ENCODE measurements at regions not wholly inside any gene's neighbourhood (a gene's known extent, or its start where the extent isn't known, plus 50 kb on each side); places are given as distances from the start of the nearest gene placed in this dataset.

GRCh38 chr7:17015598-17016031 is 133.8 kb upstream of the AGR3 start:
- TF ChIP-seq PRDM15 (CRISPR knock-in tag; IDR thresholded peaks at IDR 0.05) (no peak), ZNF592 (IDR thresholded peaks at IDR 0.05) (no peak), RAD21 (IDR thresholded peaks at IDR 0.05; ENCODE audit: insufficient read depth, low read depth, low read length) (no peak), YY1 (IDR thresholded peaks at IDR 0.05; ENCODE audit: low read depth, low read length) (no peak), HDGF (IDR thresholded peaks at IDR 0.05) (no peak), DPF2 (IDR thresholded peaks at IDR 0.05) (no peak), CBX3 (IDR thresholded peaks at IDR 0.05; ENCODE audit: borderline replicate concordance, low read depth) (no peak), SUPT20H (IDR thresholded peaks at IDR 0.05; ENCODE audit: borderline replicate concordance, control insufficient read depth, low read depth, low read length) (no peak), SIN3A (IDR thresholded peaks at IDR 0.05; ENCODE audit: low read depth, low read length) (no peak)
